Lung (tissue), 11 donors: ENCODE measurements at regions not wholly inside any gene's neighbourhood (a gene's known extent, or its start where the extent isn't known, plus 50 kb on each side); places are given as distances from the start of the nearest gene placed in this dataset.

Experiments used
- ATAC-seq: fragments of 200-7000 bp; cut with Tn5 transposase; one replicate; pipeline ENCODE4 v1.9.1; 2020; ENCODE audit warnings: moderate number of reproducible peaks; ENCODE audit not compliant: insufficient read depth, low FRiP score
- DNase-seq, 3 donors: peaks; one replicate each; pipeline ENCODE4 v3.0.0-alpha.2; 2013 to 2017
- H3K27ac ChIP-seq, 2 donors: one replicate each; pipeline ENCODE4 v1.5.1; 2013; ENCODE audit warnings: mild to moderate bottlenecking in 2 of 2, moderate library complexity in 2 of 2, control low read depth in 1 of 2, inconsistent platforms in 1 of 2, low read depth in 1 of 2, low read length in 1 of 2
- H3K27me3 ChIP-seq, 3 donors: one replicate each; pipeline ENCODE4 v1.5.1; 2013; ENCODE audit warnings: low read length in 2 of 3; ENCODE audit not compliant: control insufficient read depth in 3 of 3, insufficient read depth in 3 of 3
- H3K36me3 ChIP-seq, 4 donors: one replicate each; pipeline ENCODE4 v1.5.1; 2013; ENCODE audit warnings: low read length in 4 of 4, mild to moderate bottlenecking in 1 of 4, moderate library complexity in 1 of 4; ENCODE audit not compliant: control insufficient read depth in 4 of 4, insufficient read depth in 4 of 4
- H3K4me1 ChIP-seq, 5 donors: one replicate each; pipeline ENCODE4 v1.5.1; 2013; ENCODE audit warnings: low read length in 5 of 5, mild to moderate bottlenecking in 2 of 5, moderate library complexity in 1 of 5; ENCODE audit not compliant: control insufficient read depth in 5 of 5, insufficient read depth in 5 of 5
- H3K4me3 ChIP-seq: one replicate; pipeline ENCODE4 v1.5.1; 2013; ENCODE audit warnings: mild to moderate bottlenecking, control low read depth, moderate library complexity
- H3K9ac ChIP-seq, 2 donors: one replicate each; pipeline ENCODE4 v1.5.1; 2013; ENCODE audit warnings: low read length in 2 of 2, control low read depth in 1 of 2; ENCODE audit not compliant: insufficient read depth in 1 of 2
- H3K9me3 ChIP-seq, 4 donors: one replicate each; pipeline ENCODE4 v1.5.1; 2013; ENCODE audit warnings: low read length in 3 of 4, mild to moderate bottlenecking in 1 of 4, moderate library complexity in 1 of 4; ENCODE audit not compliant: control insufficient read depth in 4 of 4, insufficient read depth in 3 of 4
- CTCF ChIP-seq: IDR thresholded peaks from 2 replicates; pipeline ENCODE4 v1.5.1; 2012; ENCODE audit warnings: mild to moderate bottlenecking; ENCODE audit errors: control extremely low read depth, extremely low read depth
- WGBS, 2 donors: extraction: QIAGEN DNeasy Blood & Tissue Kit; methylation state at CpG; one replicate each; pipeline ENCODE4 v1.1.7; 2013; 5-methylcytosine and 5-hydroxymethylcytosine counted together
- donor health status: control.
- donor health status: control.
- donor health status: Bipolar disorder and iron deficiency.
- donor health status: healthy.
- donor health status: DM: yes; HTN: yes; CAD: no.

- H3K4me1 ChIP-seq: peaks cover 0 to 2% (median 0%) of the 10 kb centered on the region in 5 donors
- H3K27ac ChIP-seq: no peak overlapping the region
- no peak overlapping the region for H3K4me3 ChIP-seq
- peaks cover 0 to 2% (median 0%) of the 10 kb centered on the region in 4 donors for H3K9me3 ChIP-seq
- no peak overlapping the region for H3K9ac ChIP-seq
- ATAC-seq (no peak), DNase-seq (no peak)
- TF ChIP-seq CTCF: no peak
- peaks cover 0 to 4% (median 0%) of the 10 kb centered on the region in 3 donors for H3K27me3 ChIP-seq
- no peaks in the 10 kb centered on the region for H3K36me3 ChIP-seq
Measured at GRCh38 chr12:41983856-41984255, 160.8 kb downstream of the GXYLT1 start.

DNA sequence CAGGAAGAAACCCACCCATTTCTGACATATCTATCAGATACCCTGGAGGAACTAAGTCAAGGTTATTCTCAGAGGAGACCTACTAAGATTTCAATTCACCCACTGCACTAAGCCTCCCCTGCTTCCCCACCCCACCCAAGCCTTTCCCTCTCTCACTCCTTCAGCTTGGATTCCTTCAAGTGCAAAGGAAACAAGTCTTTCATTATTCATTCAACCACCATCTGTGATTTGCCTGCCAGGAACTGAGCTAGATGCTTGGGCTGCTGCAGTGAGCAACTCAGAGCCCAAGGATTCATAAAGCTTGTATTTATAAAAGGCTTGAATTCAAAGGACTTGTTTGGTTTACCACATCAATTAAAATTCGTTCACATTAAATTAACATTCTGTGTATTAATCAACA lies 161.3 kb downstream of the GXYLT1 start:
- no peak for ATAC-seq
- no peak for DNase-seq
- no peak for TF ChIP-seq CTCF
- Histone ChIP-seq H3K9ac (no peak overlapping the region), H3K27ac (no peak overlapping the region), H3K27me3 (peaks cover 0 to 4% (median 0%) of the 10 kb centered on the region in 3 donors), H3K4me3 (no peak overlapping the region), H3K9me3 (no peaks in the 10 kb centered on the region), H3K4me1 (peaks cover 0 to 2% (median 0%) of the 10 kb centered on the region in 5 donors), H3K36me3 (no peaks in the 10 kb centered on the region)
- WGBS, 2 donors: 46 to 69% methylated on average over 1 of the region's 1 CpG

DNA sequence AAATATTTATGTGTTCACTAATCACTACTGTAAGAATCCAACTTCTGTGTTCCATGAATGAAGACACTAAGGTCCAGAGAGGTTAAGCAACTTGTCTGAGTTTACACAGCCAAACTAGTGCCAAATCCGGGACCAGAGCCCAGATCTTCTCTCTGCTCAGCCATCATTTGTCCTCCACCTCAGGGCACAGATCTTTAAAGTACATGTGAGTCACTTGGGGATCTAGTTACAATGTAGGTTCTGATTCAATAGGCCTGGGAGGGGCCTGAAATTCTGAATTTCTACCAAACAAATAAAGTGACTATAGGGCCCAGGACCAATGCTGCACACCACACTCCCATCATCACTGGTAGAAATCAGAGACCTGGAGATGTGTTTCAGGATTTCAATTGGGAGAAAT lies 162.9 kb downstream of the GXYLT1 start:
- no peak for ATAC-seq

More for the DNA sequence above, 162.9 kb downstream of the GXYLT1 start:
- H3K4me1 ChIP-seq: peaks cover 0 to 2% (median 0%) of the 10 kb centered on the region in 5 donors
- H3K27me3 ChIP-seq: peaks cover 0 to 4% (median 0%) of the 10 kb centered on the region in 3 donors
- no peak for DNase-seq
- 73 to 77% methylated on average over 1 of the region's 1 CpG for WGBS, 2 donors
- no peak overlapping the region for H3K9ac ChIP-seq
- no peaks in the 10 kb centered on the region for H3K9me3 ChIP-seq
- no peaks in the 10 kb centered on the region for H3K36me3 ChIP-seq
- no peak for TF ChIP-seq CTCF
- no peak overlapping the region for H3K4me3 ChIP-seq
- no peak overlapping the region for H3K27ac ChIP-seq
